HepG2 (cell line): ENCODE measurements at regions not wholly inside any gene's neighbourhood (a gene's known extent, or its start where the extent isn't known, plus 50 kb on each side); places are given as distances from the start of the nearest gene placed in this dataset.

Experiments used
- YEATS4 ChIP-seq: sonication (generic); formaldehyde crosslinking; IDR thresholded peaks from 2 replicates; pipeline ENCODE4 v1.4.0; 2020; ENCODE audit warnings: missing genetic modification reagents, borderline replicate concordance
- ZNF768 ChIP-seq: sonication (generic); formaldehyde crosslinking; IDR thresholded peaks from 2 replicates; pipeline ENCODE4 v1.4.0; 2020; ENCODE audit warnings: missing genetic modification reagents
- TF ChIP-seq, protein P1 (sequence below): sonication (generic); formaldehyde crosslinking; IDR thresholded peaks from 2 replicates; pipeline ENCODE4 v1.5.0; 2020; ENCODE audit warnings: mild to moderate bottlenecking, missing genetic modification reagents, moderate library complexity

DNA sequence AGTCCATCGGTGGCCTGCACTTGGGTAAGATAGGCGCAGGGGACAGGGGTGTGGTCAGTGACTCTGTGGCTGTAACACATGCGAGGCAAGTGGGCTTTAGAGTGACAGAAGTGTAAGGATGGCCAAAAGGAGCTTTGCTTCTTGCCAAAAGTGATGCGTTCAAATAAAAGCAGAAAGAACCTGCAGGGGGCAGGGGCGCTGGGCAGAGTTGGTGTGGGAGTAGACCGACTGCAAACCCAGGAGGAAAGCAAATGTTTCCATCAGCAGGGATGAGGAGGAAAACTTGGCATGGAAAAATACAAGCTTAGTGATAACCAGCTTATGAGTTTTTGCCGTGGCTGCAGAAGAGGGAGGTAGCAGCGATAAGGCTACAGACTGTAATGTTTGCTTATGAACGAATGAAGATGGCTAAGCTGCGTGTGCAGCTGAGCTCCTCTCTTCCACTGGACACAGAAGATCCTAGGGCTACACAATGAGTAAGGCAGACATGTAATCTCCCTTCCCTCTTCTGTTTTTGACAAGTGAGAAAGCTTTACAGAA, 149.4 kb downstream of the WNT5A start:
- TF ChIP-seq ZNF768 (CRISPR knock-in tag) (no peak), YEATS4 (CRISPR knock-in tag) (no peak)
- TF ChIP-seq, protein P1, sequence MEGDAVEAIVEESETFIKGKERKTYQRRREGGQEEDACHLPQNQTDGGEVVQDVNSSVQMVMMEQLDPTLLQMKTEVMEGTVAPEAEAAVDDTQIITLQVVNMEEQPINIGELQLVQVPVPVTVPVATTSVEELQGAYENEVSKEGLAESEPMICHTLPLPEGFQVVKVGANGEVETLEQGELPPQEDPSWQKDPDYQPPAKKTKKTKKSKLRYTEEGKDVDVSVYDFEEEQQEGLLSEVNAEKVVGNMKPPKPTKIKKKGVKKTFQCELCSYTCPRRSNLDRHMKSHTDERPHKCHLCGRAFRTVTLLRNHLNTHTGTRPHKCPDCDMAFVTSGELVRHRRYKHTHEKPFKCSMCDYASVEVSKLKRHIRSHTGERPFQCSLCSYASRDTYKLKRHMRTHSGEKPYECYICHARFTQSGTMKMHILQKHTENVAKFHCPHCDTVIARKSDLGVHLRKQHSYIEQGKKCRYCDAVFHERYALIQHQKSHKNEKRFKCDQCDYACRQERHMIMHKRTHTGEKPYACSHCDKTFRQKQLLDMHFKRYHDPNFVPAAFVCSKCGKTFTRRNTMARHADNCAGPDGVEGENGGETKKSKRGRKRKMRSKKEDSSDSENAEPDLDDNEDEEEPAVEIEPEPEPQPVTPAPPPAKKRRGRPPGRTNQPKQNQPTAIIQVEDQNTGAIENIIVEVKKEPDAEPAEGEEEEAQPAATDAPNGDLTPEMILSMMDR = no peak
